GM21619 (cell line): ENCODE measurements at regions not wholly inside any gene's neighbourhood (a gene's known extent, or its start where the extent isn't known, plus 50 kb on each side); places are given as distances from the start of the nearest gene placed in this dataset.

ENCODE experiments used
- ATAC-seq: cut with Tn5 transposase; IDR thresholded peaks from one replicate; pipeline ENCODE4 v1.9.1; 2021; ENCODE audit not compliant: unreplicated experiment

DNA sequence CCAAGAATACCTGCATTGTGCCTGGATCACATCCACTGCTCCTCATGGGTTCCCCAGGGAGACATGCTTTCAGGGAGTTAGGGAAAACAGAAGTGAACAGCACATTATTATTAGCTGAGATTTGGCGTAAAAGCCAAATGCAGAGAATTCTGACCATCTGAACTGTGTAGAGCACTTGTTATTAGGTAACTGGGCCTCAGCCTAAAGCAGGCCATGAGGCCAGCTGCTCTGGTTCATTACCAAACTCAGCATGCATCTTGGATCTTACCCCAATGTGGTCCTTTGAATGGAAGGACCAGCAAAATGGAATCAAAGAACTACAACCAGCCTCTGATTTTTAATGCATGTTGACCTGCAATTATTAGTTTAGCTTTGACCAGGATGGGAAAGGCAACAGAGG, 322.3 kb downstream of the KCNS3 start:
- ATAC-seq, result no peak

DNA sequence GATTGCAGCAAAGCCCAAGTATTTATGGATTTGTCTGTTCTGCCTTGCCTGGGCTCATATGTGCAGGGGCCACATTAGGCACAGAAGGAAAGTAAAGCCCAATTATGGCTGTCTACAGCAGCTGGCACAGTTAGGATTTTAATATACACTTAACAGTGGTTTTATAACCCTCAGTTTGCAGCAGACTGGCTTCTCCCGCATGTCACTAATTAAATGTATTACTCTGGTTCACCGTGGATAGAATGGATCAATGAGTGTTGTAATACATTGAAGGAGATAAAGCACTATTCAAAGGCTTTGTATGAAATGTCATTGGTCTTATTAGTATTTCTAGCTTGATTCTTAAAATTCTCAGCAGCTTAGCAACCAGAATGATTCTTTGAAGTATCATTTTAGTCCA, 320.2 kb downstream of the KCNS3 start:
- no peak for ATAC-seq

DNA sequence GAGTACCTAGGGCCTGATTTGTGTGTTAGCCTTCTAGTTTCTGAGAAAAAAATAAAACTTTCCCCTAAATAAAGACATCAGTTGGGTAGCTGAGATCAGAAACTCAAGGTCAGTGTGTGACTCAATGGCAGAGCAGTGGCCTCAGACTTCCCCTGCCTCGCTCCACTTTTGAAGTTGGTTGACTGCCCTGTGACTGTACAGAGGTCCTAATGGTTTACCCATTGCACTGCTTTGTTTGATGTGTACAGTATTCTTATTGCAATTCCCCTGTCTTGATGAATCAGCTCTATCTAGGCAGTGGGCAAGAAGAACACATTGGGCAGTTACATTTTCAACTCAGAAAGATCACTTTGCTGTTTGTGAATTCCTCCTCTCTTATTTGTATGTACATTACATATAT, 315.7 kb downstream of the KCNS3 start:
- ATAC-seq, result no peak

DNA sequence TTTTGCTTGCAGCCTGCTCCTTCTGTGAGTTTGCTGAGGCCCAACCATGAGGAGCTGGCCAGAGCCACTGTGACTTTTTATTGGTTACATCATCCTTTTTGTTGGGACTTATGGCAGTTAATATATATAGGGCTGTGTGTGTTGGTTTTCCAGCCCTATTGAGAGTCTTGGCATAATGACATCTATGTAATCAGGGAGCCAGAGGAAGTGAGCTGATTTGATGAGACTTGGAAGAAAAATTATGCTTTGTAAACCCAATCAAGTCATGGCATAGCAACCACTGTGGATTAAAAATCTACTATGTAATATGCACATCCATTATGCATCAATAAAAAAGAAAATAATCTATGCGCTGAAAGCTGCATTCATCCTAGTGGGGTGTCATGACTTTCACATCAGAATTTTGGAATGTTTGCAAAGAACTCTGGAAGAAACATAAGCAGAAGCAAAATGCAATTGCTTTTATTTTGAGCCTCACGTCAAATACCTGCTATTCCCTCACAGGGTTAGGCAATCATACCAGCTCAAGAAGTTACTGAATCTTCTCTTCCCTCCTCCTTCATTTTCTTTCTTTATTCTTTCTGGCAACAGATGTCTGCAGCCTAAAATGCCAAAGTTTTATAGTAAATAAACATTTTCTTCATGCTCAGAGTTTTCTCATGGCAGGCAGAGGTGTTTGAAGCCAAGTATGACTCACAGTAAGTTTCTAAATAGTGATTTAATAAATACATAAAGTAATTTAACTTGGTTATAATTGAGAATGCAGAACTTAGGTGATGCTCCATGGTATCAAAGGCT, 308.5 kb downstream of the KCNS3 start:
- ATAC-seq, result no peak

DNA sequence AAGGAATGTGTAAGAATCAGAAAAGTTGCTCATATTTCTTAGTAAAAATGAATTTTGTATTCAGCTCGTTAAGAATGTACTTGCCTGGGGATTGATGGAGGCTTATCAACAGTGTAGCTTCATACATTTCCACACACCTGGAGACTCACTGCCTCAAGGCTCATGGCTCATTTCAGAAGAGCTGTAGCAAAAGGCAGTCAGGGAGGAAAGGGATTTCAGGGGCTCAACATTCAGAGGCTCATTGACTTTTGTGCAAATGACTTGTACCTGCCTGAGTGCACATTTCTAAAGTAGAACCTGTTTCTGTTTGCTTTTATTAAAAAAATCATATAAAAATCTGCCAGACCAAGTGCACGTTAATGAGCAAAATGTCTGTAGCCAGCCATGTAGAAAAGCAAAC, 304.4 kb downstream of the KCNS3 start:
- no peak for ATAC-seq

DNA sequence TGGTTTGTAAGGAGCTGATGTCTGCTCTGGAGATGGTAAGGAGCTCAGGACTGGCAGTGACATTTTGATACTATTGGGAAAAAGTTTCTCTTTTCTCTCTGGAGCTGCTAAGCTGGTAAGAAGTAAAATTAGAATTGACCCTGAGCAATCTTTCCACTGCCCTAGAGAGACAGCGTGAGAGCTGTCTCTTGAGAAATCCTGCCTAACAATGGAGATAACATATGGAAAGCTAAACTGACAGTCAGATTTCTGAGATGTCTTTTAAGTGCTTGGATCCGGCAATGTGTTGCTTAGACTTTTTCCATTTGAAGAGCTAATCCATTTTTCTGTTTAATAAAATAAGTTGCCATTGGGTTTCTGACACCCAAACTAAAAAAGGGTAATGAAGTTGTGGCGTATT, 302.4 kb downstream of the KCNS3 start:
- ATAC-seq, result no peak

DNA sequence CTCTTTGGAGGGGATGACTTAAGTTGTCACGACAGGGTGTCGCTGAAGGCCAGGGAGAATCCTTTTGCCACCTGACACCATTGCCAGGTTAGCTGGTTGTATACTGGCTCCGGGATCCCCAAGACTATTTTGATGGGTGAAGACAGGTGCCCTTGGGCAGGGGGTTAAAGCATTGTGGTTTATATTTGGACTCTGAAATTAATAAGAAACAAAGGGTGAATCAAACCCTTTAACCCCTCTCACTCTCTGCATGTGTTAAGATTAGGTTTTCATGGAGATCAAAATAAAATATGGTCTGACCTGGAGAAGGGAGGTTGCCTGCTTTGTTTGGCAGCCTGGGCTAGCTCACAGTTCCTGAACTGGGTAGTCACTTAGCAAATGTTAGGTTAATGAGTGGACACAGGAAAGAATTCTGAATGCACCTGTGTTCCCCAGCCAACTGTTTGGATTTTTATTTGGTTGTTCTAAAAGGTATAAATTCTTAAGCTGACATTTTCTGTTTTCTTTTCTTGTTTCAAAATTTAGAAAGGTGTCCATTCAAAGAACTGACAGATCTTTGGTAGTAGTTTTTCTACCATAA, 301.7 kb downstream of the KCNS3 start:
- no peak for ATAC-seq

DNA sequence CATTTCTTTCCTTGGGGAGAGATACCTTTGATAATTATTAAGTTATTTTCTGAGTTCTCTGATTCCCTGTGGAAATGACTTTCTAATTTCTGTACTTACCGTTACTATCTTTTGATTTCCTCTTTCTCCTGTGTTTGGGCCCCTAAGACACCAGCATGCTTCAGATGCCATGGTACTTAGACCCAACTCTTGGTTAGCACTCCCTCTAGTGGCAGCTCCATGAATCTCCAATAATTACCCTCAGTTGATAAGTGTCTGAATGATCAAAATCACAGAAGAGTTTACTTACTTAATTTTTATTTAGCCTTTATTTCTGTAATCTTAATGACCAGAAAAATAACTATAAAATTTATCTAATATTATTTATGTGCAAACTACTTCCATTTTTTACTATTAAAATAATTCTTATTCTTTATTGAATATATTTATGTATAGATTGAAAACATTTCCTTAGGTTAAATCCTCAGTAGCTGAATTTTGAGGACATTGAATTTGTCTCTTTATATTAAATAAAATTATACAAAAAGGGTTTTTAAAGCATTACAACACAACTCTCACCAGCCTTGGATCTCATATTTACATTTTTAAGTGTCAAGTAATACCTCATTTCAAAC, 300.4 kb downstream of the KCNS3 start:
- peak; percentile 98 for ATAC-seq

DNA sequence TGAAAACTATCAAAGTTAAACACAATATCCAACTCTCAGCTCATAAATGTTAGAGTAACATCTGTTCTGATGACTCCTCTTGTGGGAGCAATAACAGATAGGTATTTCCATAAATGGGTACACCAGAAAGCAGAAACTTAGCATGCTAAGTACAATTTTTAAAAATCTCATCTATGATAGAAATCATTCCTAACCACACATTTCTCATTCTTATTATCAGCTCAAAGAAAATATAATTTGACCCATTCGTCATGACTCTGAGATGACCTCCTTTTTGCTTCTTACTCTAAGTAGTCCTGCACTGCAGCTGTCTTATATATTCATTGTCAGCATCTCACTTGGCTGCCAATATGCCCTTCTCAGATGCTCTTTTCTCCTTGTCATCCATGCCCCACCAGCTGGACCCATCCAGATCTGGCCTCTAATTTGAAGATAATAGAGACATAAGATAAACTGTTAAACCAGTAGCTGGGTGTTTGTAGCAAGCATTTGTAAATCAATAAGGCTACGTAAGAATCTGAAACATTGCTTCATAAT, 298.3 kb downstream of the KCNS3 start:
- ATAC-seq, result no peak

DNA sequence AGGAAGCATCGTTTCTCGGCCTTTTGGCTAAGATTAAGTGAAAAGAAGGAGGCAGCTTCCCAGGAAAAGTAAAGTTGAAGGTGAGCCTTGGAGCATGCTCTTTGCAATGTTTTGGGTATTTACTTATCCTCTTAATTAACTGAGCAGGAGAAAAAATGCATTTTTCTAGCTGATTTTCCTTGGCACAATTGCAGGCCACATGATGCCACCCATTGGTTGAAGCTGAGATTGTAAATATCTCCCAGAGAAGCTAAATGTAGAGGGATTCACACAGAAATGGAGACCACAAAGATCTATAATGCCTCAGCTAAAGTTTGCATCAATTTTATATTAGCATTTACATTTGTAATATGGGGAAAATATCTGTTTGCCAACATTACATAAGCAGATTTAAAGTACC, 294.1 kb downstream of the KCNS3 start:
- no peak for ATAC-seq

DNA sequence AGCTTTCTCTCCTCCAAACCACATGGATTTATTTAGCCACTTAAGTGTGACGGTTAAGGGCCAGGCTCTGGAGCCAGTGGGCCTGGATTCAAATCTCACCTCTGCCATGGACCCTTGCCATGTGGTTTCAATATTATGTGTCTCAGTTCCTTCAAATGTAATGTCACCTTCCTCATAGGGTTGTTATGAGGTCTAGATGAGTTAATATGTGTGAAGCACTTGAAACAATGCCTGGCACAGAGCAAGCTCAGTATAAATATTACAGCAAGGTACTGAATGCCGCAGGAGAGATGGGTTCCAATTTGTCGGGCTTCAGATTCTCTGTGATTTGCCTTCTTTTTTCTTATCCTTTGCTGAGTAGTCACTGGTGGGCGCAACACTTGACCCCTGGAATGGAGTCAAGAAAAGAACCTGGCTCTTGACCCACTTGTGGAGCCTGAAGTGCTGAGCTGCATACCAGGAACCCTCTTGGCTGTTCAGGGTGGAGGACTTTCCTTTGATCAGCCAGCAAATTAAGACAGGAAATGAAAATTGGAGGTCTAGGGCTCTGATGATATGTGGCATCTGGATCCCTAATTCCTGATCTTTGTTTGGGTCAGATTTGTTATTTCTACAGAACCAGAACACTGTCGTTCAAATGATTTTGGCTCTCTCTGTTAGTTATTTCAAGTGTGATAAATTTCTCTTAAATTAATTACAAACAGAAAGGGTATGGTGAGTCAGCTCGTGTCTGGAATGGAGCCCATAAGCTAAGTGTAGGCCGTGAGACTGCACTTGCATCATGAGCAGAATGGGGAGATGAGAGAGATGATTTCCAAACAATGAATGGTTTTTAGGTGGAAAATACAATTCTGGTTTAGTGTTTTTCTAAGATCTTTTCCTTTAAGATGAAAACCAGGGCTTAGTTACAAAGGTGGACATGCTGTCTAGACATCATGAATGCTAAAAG, 293.0 kb downstream of the KCNS3 start:
- ATAC-seq, result no peak

DNA sequence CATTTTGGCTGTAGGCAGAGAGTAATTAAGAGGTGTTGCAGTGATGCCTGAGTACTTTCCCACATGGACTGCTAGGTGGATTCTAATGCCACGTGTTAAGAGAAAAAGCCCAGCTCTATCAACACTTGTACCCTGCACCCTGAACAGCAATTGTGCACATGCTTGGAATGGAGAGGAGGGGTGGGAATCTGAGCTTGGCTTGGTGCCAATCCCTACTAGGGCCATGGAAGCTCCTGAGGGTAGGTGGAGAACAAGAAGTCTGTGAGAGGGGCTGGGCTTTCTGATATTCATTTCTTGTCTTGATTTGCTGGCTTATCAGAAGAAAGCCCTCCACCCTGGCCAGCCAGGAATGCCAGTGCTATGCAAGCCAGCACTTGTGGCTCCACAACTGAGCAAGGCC, 292.2 kb downstream of the KCNS3 start:
- ATAC-seq, result no peak

DNA sequence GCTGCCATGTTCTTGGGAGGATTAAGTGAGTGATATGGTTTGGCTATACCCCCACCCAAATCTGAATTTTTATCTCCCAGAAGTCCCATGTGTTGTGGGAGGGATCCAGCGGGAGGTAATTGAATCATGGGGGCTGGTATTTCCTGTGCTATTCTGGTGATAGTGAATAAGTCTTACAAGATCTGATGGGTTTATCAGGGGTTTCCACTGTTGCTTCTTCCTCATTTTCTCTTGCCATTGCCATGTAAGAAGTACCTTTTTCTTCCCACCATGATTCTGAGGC, 291.4 kb downstream of the KCNS3 start:
- no peak for ATAC-seq

DNA sequence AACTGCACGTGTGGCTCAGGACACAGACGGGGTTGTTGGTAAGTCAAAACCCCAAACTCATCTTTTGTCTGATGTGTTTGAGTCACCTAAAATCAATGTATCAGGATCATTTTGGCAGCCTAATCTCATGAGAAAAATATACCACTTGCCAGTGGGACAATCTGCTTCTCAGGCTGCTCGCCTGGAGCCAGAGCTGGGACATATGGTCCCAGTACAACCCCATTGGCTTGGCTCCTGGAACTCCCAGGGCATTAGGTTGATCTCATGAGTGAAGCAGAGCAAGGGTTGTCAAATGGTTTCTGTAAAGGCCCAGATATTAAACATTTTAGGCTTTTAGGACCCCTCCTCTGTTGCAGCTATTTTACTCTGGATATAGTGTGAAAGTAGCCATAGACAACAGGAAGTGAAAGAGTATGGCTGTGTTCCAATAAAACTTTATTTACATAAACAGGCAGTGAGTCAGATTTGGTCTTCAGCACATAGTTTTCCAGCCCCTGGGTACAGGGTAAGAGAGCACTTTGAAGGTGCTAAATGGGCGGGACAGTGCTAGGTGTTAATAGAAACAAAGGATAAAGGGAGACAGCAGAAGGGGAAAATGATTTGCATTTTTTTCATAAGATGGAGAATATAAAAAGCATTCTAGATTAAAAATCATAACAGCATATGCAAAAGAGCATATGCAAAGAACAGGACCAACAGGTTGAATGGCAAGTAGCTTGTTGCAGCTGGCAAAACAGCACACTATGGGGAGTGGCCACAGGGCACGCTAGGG, 290.8 kb downstream of the KCNS3 start:
- no peak for ATAC-seq

DNA sequence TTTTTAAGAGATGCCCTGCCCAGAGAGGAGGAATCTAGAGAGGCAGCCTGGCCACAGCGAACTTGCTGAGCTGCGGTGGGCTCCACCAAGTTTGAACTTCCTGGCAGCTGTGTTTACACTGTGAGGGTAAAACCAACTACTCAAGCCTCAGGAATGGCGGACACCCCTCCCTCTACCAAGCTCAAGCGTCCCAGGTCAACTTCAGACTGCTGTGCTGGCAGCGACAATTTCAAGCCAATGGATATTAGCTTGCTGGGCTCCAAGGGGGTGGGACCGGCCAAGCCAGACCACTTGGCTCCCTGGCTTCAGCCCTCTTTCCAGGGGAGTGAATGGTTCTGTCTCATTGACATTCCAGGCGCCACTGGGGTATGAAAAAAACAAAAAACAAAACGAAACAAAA, 289.4 kb downstream of the KCNS3 start:
- ATAC-seq, result no peak

DNA sequence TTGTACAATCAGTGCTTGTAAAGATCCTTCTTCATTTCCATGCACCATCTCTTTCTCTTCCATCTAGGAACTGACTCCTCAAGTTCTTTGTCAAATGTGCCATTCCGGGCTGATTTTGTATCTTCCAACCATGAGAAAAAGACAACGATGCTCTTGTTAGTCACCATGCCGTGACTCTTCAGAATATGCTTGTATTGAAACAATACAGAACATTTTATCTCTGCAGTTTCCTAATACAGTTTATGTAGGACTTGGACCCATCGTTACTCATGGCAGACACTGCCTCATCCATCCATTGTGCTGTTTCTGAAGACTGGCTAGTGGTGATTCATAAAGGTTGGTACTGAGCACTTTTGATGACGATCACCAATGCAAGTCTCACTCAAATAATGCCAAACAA, 283.2 kb downstream of the KCNS3 start:
- no peak for ATAC-seq

DNA sequence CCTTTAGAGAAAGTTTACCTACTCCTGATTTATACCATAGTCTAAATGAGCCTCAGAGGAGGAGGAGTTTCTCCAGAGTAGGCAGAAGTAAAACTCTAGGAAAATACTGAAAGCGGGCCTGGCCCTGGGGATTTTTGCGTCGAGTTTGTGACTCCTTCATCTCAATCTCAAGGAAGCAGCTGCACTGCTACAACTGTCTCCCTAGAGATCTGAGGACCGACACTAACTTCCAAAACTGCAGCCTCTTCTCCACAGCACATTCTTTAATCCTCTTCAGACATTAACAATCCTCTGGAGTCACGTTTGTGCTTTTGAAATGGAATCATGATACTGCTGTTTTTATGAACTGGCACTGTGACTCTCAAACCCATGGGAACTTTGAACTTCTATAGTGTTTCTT, 281.4 kb downstream of the KCNS3 start:
- no peak for ATAC-seq

DNA sequence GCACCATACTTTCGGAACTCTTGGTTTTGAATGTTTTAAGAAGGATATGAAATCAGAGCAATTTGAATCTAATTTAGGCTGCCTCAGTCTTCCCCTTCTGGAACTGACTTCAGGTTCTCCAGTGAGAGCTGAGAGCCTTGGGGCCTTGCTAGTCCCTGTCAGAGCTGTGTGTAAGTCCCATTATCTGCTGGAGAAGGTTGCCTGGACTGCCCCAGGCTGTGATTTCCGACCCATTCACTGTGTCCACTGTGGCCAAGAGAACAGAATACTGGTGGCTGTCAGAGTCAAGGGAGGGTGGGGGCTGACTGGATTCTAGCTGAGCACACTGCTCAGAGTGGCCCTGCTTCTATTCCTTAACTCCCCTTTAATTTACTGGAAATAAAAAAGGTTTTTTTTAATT, 278.0 kb downstream of the KCNS3 start:
- no peak for ATAC-seq

DNA sequence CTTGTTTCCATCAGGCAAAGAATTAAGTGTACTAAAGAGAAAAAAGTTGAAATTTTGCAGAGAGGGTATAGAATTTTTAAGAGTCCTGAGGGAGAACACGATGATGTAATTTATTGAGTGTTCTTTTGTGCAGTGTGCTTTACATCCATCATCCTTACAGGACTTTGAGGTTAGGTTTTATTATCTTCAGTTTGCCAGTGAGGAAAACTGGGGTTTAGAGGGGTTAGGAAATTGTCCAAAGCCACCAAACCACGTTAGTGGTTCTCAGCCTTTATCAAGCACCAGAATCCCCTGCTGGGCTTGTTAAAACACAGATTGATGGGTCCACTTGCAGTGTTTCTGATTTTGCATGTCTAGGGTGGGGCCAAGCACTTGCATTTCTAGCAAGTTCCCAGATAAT, 277.5 kb downstream of the KCNS3 start:
- no peak for ATAC-seq

DNA sequence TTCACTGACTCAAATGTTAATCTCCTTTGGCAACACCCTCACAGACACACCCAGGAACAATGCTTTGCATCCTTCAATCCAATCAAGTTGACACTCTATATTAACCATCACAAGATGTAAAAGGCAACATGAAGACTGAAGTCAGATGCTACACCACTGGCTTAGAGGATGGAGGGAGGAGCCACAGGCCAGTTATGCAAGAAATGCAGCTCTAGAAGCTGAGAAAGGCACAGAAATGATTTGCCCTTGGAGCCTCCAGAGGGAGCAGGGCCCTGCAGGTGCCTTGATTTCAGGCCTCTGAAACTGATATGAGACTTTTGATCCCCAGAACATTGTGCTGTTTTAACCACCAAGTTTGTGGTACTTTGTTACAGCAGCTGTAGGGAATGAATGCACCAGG, 276.3 kb downstream of the KCNS3 start:
- no peak for ATAC-seq

DNA sequence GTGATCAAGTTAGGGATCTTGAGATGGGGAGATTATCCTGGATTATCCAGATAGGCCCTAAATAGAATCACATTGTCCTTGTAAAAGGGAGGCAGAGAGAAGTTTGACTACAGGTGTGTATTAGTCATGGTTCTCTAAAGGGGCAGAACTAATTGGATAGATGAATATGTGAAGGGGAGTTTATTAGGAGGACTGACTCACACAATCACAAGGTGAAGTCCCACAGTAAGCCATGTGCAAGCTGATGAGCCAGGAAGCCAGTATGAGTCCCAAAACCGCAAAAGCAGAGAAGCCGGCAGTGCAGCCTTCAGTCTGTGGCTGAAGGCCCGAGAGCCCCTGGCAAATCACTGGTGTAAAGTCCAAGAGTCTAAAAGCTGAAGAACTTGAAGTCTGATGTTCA, 275.8 kb downstream of the KCNS3 start:
- no peak for ATAC-seq
